H1 (cell line): ENCODE measurements at regions not wholly inside any gene's neighbourhood (a gene's known extent, or its start where the extent isn't known, plus 50 kb on each side); places are given as distances from the start of the nearest gene placed in this dataset.

Experiments
- CTCF ChIA-PET: fragments of 300-600 bp; sonication (Branson Sonifier 250); formaldehyde crosslinking; loops from one replicate; lab custom pipeline; 2021; ENCODE audit not compliant: partially characterized antibody; lab: Charles Lee
- POLR2A ChIA-PET: fragments of 300-600 bp; sonication (Branson Sonifier 250); formaldehyde crosslinking; loops from one replicate; lab custom pipeline; 2021; ENCODE audit warnings: inconsistent platforms; ENCODE audit not compliant: partially characterized antibody; lab: Charles Lee
- DNase-seq, 2 experiments: peaks; one replicate each; pipeline versions ENCODE4 v3.0.0 to v3.0.0-alpha.2; 2010 to 2022; ENCODE audit warnings: low spot score in 2 of 2, low read depth in 1 of 2, mixed read lengths in 1 of 2
- FAIRE-seq: peaks from 2 replicates; lab custom pipeline; 2011; peaks lifted over from hg19 to GRCh38; lab: Jason Lieb, UNC
- H2AFZ ChIP-seq: 2 replicates; pipeline ENCODE4 v1.8.1; 2012; ENCODE audit warnings: low read length, inconsistent platforms
- H2AK5ac ChIP-seq: 2 replicates; pipeline ENCODE4 v1.6.1; 2013; ENCODE audit warnings: low read depth, low read length
- H2BK120ac ChIP-seq: replicated peaks from 2 replicates; pipeline ENCODE3; 2013; ENCODE audit warnings: low read depth, low read length, inconsistent platforms
- H2BK12ac ChIP-seq: 2 replicates; pipeline ENCODE4 v1.6.1; 2013; ENCODE audit warnings: low read depth, low read length
- H2BK15ac ChIP-seq: 2 replicates; pipeline ENCODE4 v1.6.1; 2013; ENCODE audit warnings: low read length
- H2BK20ac ChIP-seq: 2 replicates; pipeline ENCODE4 v1.6.1; 2013; ENCODE audit warnings: low read length
- H2BK5ac ChIP-seq: 2 replicates; pipeline ENCODE4 v1.6.1; 2013; ENCODE audit warnings: low read depth, low read length
- H3K14ac ChIP-seq: 2 replicates; pipeline ENCODE4 v1.6.1; 2013; ENCODE audit warnings: inconsistent platforms; ENCODE audit not compliant: insufficient read length
- H3K18ac ChIP-seq: 2 replicates; pipeline ENCODE4 v1.6.1; 2013; ENCODE audit warnings: low read length; ENCODE audit errors: extremely low read depth
- H3K23ac ChIP-seq: 2 replicates; pipeline ENCODE4 v1.6.1; 2013; ENCODE audit warnings: inconsistent platforms; ENCODE audit not compliant: insufficient read length
- H3K23me2 ChIP-seq: 2 replicates; pipeline ENCODE4 v1.6.1; 2013; ENCODE audit warnings: low read depth, low read length
- H3K27ac ChIP-seq: 2 replicates; pipeline ENCODE4 v1.6.1; 2011; ENCODE audit warnings: low read depth, low read length, inconsistent platforms
- H3K27me3 ChIP-seq, 4 experiments: replicated peaks in 1 of 4; 1 replicate in 1 of 4; 2 replicates in 3 of 4; pipeline versions ENCODE4 v1.6.1 to v1.8.1; 2011 to 2013; ENCODE audit warnings: low read length in 3 of 4, mild to moderate bottlenecking in 3 of 4, inconsistent platforms in 2 of 4, mixed read lengths in 2 of 4, moderate library complexity in 1 of 4; ENCODE audit not compliant: control insufficient read depth in 3 of 4, insufficient read depth in 3 of 4; ENCODE audit errors: extremely low read depth in 1 of 4
- H3K36me3 ChIP-seq, 4 experiments: 2 replicates each; pipeline versions ENCODE4 v1.6.1 to v1.8.1; 2011 to 2013; ENCODE audit warnings: mild to moderate bottlenecking in 4 of 4, low read length in 3 of 4, moderate library complexity in 2 of 4, control low read depth in 1 of 4, inconsistent platforms in 1 of 4; ENCODE audit not compliant: insufficient read depth in 4 of 4, control insufficient read depth in 2 of 4
- H3K4ac ChIP-seq: replicated peaks from 2 replicates; pipeline ENCODE3; 2013; ENCODE audit warnings: low read length, low read depth, mixed read lengths, inconsistent platforms; ENCODE audit not compliant: insufficient read length
- H3K4me1 ChIP-seq, 4 experiments: replicated peaks in 1 of 4; 1 replicate in 1 of 4; 2 replicates in 3 of 4; pipeline versions ENCODE4 v1.6.1 to v1.8.1; 2011 to 2013; ENCODE audit warnings: low read length in 3 of 4, inconsistent platforms in 2 of 4, mixed read lengths in 1 of 4; ENCODE audit not compliant: insufficient read depth in 4 of 4, control insufficient read depth in 3 of 4
- H3K4me2 ChIP-seq, 2 experiments: 2 replicates each; pipeline versions ENCODE4 v1.6.1 to v1.8.1; 2011 to 2013; ENCODE audit warnings: low read depth in 2 of 2, low read length in 2 of 2, control low read depth in 1 of 2, inconsistent platforms in 1 of 2, mild to moderate bottlenecking in 1 of 2; ENCODE audit not compliant: insufficient read depth in 1 of 2
- H3K4me3 ChIP-seq, 4 experiments: fragments of 200-600, 300-600 bp in 1 of 4; sonication (generic), shearing (Covaris generic), sonication (Bioruptor Twin) in 1 of 4; 2 replicates each; pipeline versions ENCODE4 v1.5.1 to v1.8.1; 2011 to 2016; ENCODE audit warnings: low read length in 4 of 4, low read depth in 3 of 4, control low read depth in 2 of 4, inconsistent platforms in 2 of 4, mild to moderate bottlenecking in 2 of 4, mixed read lengths in 1 of 4, moderate library complexity in 1 of 4; ENCODE audit not compliant: insufficient read depth in 2 of 4; ENCODE audit errors: extremely low read depth in 1 of 4
- H3K56ac ChIP-seq: replicated peaks from 2 replicates; pipeline ENCODE3; 2013; ENCODE audit warnings: low read depth, mild to moderate bottlenecking, mixed read lengths, low read length, inconsistent platforms; ENCODE audit not compliant: insufficient read length
- H3K79me1 ChIP-seq: 2 replicates; pipeline ENCODE4 v1.6.1; 2013; ENCODE audit warnings: low read depth, low read length, control low read depth
- H3K79me2 ChIP-seq, 2 experiments: 2 replicates each; pipeline versions ENCODE4 v1.6.1 to v1.8.1; 2012 to 2013; ENCODE audit warnings: low read length in 2 of 2, mild to moderate bottlenecking in 2 of 2, inconsistent platforms in 1 of 2; ENCODE audit not compliant: insufficient read depth in 2 of 2, control insufficient read depth in 1 of 2
- H3K9ac ChIP-seq, 4 experiments: replicated peaks in 1 of 4; 1 replicate in 1 of 4; 2 replicates in 3 of 4; pipeline versions ENCODE4 v1.6.1 to v1.8.1; 2011 to 2013; ENCODE audit warnings: low read depth in 3 of 4, low read length in 3 of 4, control low read depth in 2 of 4, mild to moderate bottlenecking in 2 of 4, moderate library complexity in 2 of 4, inconsistent platforms in 1 of 4; ENCODE audit errors: extremely low read depth in 1 of 4
- H3K9me3 ChIP-seq, 2 experiments: 2 replicates each; pipeline versions ENCODE4 v1.6.1 to v1.8.1; 2012 to 2013; ENCODE audit warnings: mild to moderate bottlenecking in 2 of 2, moderate library complexity in 2 of 2, control low read depth in 1 of 2, inconsistent platforms in 1 of 2, low read depth in 1 of 2, low read length in 1 of 2, mixed read lengths in 1 of 2; ENCODE audit not compliant: insufficient read depth in 2 of 2
- H4K20me1 ChIP-seq, 2 experiments: replicated peaks in 1 of 2; 2 replicates each; pipeline versions ENCODE3 to v1.8.1; 2011 to 2013; ENCODE audit warnings: inconsistent platforms in 2 of 2, low read length in 2 of 2, mild to moderate bottlenecking in 1 of 2; ENCODE audit not compliant: insufficient read depth in 2 of 2, control insufficient read depth in 1 of 2
- H4K5ac ChIP-seq: 2 replicates; pipeline ENCODE4 v1.6.1; 2013; ENCODE audit warnings: low read length, low read depth, mixed read lengths, inconsistent platforms; ENCODE audit not compliant: insufficient read length
- H4K8ac ChIP-seq: 2 replicates; pipeline ENCODE4 v1.8.0; 2013; ENCODE audit warnings: mild to moderate bottlenecking, moderate library complexity, low read length, inconsistent platforms; ENCODE audit not compliant: insufficient read depth; ENCODE audit errors: extremely low read depth
- H4K91ac ChIP-seq: replicated peaks from 2 replicates; pipeline ENCODE3; 2013; ENCODE audit warnings: low read length, mixed read lengths, inconsistent platforms; ENCODE audit not compliant: insufficient read length
- EGR1 ChIP-seq: IDR thresholded peaks from 2 replicates; pipeline ENCODE4 v1.6.1; 2011; ENCODE audit warnings: low read depth, low read length, borderline replicate concordance
- FOSL1 ChIP-seq: IDR thresholded peaks from 2 replicates; pipeline ENCODE4 v1.6.1; 2011; ENCODE audit warnings: mild to moderate bottlenecking, low read depth, low read length, moderate library complexity; ENCODE audit not compliant: insufficient read depth
- HDAC2 ChIP-seq, 2 experiments: fragments of 300-600 bp in 1 of 2; sonication (generic) in 1 of 2; IDR thresholded peaks; 2 replicates each; pipeline ENCODE4 v1.6.1; 2011 to 2012; ENCODE audit warnings: low read depth in 2 of 2, low read length in 2 of 2, mild to moderate bottlenecking in 2 of 2, moderate library complexity in 2 of 2, borderline replicate concordance in 1 of 2, inconsistent platforms in 1 of 2
- PHF8 ChIP-seq: fragments of 200-600 bp; sonication (generic); conservative IDR thresholded peaks from 2 replicates; pipeline ENCODE4 v1.7.1; 2012; ENCODE audit warnings: low read depth, mild to moderate bottlenecking, inconsistent platforms, low read length, moderate library complexity
- SIRT6 ChIP-seq: IDR thresholded peaks from one replicate; pipeline ENCODE4 v1.7.1; 2012; ENCODE audit warnings: low read length, inconsistent platforms
- TCF12 ChIP-seq: IDR thresholded peaks from 2 replicates; pipeline ENCODE4 v1.6.1; 2011; ENCODE audit warnings: low read depth, mild to moderate bottlenecking, low read length
- USF2 ChIP-seq: IDR thresholded peaks from 2 replicates; pipeline ENCODE4 v1.6.1; 2011; ENCODE audit warnings: low read length, improper control_type of control experiment
- WGBS, 2 experiments: shearing (Covaris generic) in 1 of 2; methylation state at CpG; one replicate each; pipeline versions ENCODE4 v1.1.6 to v1.1.7; 2013 to 2015; ENCODE audit warnings: low lambda C conversion rate in 2 of 2, mixed read lengths in 2 of 2, inconsistent platforms in 1 of 2, low coverage in 1 of 2, missing lambda C conversion rate in 1 of 2; ENCODE audit not compliant: insufficient replicate concordance in 2 of 2, insufficient coverage in 1 of 2, insufficient read length in 1 of 2; ENCODE audit errors: extremely low coverage in 1 of 2, missing lambda C conversion rate in 1 of 2; 5-methylcytosine and 5-hydroxymethylcytosine counted together

- no peak for TF ChIP-seq FOSL1
- TF ChIP-seq USF2, result no peak
- no peak for TF ChIP-seq EGR1
- TF ChIP-seq PHF8, result no peak
- no peak for TF ChIP-seq TCF12
- no peak for TF ChIP-seq HDAC2 (IDR thresholded peaks at IDR 0.05; ENCODE audit: borderline replicate concordance in 1 of 2, low read depth in 2 of 2, low read length in 2 of 2)
- no peak for TF ChIP-seq SIRT6
- TF ChIP-seq, all 59 proteins: peak for 0
- DNase-seq, result no peak
- H3K9ac ChIP-seq, result no peak overlapping the region
Observed at GRCh38 chr3:107028626-107029025, 348.6 kb upstream of the CCDC54 start.

More at GRCh38 chr3:107028626-107029025, 348.6 kb upstream of the CCDC54 start:
- Histone ChIP-seq H3K4me3 (no peak overlapping the region), H2BK20ac (no peak overlapping the region), H3K56ac (no peak overlapping the region), H4K91ac (no peak overlapping the region), H3K27me3 (peaks cover 0 to 1% (median 0%) of the 10 kb centered on the region in 4 experiments; a peak in 1 of 7 replicates), H3K36me3 (no peaks in the 10 kb centered on the region), H3K23ac (no peak overlapping the region), H3K79me1 (no peaks in the 10 kb centered on the region), H2BK15ac (no peak overlapping the region), H3K18ac (no peak overlapping the region), H3K27ac (no peak overlapping the region), H2BK12ac (no peak overlapping the region), H4K8ac (no peak overlapping the region), H3K14ac (no peak overlapping the region), H4K20me1 (no peaks in the 10 kb centered on the region), H2BK120ac (no peak overlapping the region), H3K4me2 (no peak overlapping the region), H2AFZ (no peak overlapping the region), H4K5ac (no peak overlapping the region), H3K23me2 (no peaks in the 10 kb centered on the region; the same call in 1 of the 2 replicates), H3K9me3 (no peaks in the 10 kb centered on the region), H2BK5ac (no peak overlapping the region), H2AK5ac (no peak overlapping the region), H3K4me1 (no peaks in the 10 kb centered on the region), H3K79me2 (no peaks in the 10 kb centered on the region), H3K4ac (no peak overlapping the region)
- ChIA-PET POLR2A (no interaction called here), CTCF (no interaction called here)
- 92% methylated on average over 1 of the region's 1 CpG; no CpG with 5 or more reads in 1 of the 2 experiments for WGBS, 2 experiments
- no peak for FAIRE-seq
